ENCODE measurements at regions not wholly inside any gene's neighbourhood (a gene's known extent, or its start where the extent isn't known, plus 50 kb on each side); places are given as distances from the start of the nearest gene placed in this dataset.

GRCh38 chr4:134365852-134366251 is 164.3 kb upstream of the PABPC4L start:
- no peak for DNase-seq (ENCODE audit: low read depth, low spot score)

DNA sequence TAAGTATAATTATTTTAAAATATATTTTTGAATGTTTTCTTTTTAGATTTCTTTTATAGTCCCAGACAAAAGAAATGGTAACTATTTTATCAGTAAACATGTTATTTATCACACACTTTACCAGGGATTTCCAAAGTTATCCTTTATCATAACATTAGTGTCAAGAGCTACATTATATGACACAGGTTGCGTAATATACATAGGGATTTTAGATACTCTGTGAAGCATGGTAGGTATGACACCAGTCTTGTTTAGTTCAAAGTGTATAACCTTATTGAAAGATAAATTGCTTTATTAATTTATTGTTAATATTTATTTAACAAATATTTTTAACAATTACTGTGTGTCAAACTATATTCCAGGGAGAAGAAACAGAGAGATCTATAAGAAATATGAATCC is 163.3 kb upstream of the PABPC4L start:
- no peak for DNase-seq (ENCODE audit: low read depth, low spot score)

GRCh38 chr4:134345244-134345643 is 143.7 kb upstream of the PABPC4L start:
- no peak for DNase-seq (ENCODE audit: low read depth, low spot score)

GRCh38 chr4:134343656-134344055 is 142.1 kb upstream of the PABPC4L start:
- DNase-seq (ENCODE audit: low read depth, low spot score), result no peak

DNA sequence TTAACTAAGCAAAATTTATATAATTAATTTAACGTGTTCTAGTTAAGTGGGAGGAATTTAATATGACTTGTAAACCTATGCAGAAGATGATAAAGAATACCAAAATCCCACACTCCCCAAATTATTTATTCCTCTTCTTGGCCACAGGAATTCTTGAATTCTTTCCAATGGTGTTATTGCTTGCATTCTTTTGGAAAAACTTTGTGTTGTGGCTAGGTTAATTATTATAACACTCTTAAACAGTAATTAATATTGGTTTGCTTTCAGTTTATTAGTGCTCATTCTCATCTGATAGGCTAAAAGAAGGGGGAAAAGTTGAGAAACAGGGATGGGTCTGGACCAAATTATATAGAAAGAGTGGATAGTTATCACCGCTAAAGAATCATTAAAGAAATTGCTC is 141.5 kb upstream of the PABPC4L start:
- DNase-seq (ENCODE audit: low read depth, low spot score), result no peak

DNA sequence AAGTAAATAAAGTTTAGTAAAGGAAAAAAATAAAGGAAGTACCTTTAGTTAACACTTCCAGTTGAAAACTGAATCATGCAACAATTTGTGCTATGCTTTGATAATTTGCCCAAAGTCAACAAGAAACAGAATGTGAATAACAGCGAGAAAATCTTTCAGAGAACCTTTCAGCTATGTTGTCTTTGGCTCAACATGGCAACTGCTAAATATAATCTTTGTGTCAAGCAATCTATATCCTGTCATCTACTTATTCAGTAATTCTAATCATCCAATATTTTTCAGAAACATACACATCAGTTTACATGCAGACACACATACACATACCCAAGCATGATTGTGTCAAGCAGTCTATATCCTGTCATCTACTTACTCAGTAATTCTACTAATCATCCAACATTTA is 136.0 kb upstream of the PABPC4L start:
- DNase-seq (ENCODE audit: low read depth, low spot score), result no peak

DNA sequence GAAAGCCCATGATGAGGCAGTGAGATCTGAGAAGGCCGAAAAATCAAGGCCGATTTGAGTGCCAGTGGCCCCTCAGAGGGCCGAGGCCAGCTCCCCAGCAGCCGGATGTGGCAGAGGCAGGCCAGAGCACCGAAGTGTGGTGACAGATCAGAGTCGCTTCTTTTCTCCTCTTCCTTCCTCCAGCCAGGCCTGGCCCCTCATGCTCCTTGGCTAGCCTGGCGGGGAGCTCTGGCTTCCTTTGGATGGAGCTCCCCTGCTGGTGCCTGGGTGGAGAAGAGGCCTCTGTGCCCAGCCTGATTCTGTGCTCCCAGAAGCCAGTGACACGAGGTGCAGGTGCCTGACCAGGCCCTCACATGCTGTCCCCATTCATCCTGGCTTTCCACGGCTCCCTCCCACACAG is 127.2 kb upstream of the PABPC4L start:
- DNase-seq (ENCODE audit: low read depth, low spot score), result no peak

DNA sequence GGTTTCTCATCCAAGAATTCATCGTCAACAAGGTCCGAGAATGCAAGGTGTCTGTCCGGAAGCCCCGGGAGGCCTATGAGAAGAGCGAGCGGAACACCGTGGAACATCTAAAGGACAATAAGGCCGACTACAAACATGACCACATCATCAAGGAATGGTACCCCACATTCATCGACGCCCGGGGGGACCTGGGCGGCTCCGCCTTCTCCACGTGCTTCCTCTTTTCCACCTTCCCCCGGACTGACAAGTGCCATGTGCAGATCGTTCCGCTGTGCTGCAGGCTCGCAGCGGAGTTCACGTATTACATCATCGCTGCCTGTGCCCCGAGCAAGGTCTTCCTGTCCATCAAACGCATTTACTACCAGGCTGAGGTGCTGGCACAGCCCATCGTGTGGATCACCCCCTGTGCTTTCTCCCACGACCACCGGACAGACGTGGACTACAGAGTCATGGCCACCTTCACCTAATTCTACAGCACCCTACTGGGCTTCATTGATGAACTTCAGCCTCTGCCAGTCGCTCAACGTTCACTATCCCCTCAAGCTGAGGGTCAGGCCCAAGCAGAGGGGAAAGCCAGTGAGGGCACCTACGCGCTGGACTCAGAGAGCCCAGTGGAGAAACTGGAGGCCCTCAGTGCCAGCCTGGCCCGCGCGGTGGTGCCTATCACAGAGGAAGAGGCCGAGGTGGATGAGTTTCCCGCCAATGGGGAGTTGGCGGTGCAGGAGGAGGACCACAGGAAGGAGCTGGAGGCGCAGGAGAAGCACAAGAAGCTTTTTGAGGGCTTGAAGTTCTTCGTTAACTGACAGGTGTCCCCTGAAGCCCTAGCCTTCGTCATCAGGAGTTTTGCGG is 125.9 kb upstream of the PABPC4L start:
- no peak for DNase-seq (ENCODE audit: low read depth, low spot score)

DNA sequence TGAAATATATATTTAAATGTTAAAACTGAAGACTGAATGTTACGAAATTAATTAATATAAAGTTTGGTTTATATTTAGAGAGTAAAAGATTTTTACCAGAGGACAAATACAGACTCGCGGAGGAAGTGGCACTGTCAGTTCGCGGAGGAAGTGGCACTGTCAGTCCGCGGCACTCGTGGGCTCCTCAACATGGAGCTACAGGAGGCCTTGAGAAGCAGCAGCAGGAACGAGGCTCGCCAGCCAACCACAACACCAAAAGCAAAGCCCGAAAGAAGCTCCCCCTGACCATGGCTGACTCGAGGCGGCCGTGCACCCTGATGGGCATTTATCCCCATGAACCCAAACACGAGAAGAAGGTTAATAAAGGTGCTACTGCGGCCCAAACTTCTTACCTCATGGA is 125.3 kb upstream of the PABPC4L start:
- no peak for DNase-seq (ENCODE audit: low read depth, low spot score)

DNA sequence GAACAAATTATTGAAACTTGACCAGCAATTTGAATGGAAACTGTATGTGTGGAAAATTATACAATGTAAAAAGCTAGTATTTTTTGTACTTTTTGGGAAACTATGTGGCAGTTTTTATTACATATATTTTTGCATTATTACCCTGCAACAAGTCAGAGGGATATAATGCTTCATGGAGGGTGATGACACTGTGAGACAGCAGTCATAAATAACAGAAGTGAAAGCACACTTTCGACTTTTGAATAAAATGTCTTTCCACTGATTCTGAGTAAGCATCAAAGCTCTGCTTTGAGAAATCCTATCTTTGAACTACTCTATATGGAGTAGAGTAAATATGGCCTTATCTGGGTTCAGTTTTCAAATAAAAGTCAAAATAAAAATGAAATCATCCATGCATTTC is 122.6 kb upstream of the PABPC4L start:
- DNase-seq (ENCODE audit: low read depth, low spot score), result no peak

DNA sequence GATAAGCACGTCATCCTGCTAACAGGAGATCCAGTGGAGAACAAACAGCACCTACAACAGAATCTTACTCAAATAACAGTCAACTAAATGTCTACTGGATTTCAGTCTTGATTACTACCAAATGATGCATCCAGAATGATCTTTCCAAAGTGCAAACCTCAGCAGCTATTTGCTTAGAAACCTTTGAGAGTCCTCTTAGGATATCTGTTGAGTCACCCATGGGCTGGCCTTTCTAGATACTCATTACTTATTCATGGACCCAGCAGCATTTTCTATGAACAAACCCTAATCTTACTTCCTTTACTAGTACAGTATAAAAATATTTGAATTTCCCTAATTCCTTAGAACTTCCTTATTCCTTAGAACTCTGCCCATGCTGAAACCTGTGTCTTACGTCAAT is 118.5 kb upstream of the PABPC4L start:
- DNase-seq (ENCODE audit: low read depth, low spot score), result no peak

GRCh38 chr4:134313591-134313990 is 112.0 kb upstream of the PABPC4L start:
- no peak for DNase-seq (ENCODE audit: low read depth, low spot score)

- no peak for DNase-seq (ENCODE audit: low read depth, low spot score)
Observed at GRCh38 chr4:134309715-134310114, 108.1 kb upstream of the PABPC4L start.

DNA sequence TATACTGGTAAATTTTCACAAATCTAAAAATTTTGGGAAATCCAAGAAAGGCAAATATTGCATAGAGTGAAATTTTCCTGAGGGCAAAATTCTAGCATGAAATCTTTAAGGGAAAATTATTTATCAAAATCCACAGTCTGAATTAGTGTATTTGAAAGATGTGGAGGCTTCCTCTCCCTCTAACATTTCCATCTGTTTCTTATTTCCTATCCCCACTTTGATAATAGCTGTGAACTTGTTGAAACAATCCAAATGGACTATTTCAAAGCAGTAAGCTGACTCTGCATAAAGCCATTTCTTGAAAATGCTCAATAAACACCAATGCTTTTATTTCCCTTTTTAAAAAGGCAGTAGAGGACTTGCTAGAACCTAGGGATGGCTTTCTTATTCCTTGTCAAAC is 107.3 kb upstream of the PABPC4L start:
- DNase-seq (ENCODE audit: low read depth, low spot score), result no peak

DNA sequence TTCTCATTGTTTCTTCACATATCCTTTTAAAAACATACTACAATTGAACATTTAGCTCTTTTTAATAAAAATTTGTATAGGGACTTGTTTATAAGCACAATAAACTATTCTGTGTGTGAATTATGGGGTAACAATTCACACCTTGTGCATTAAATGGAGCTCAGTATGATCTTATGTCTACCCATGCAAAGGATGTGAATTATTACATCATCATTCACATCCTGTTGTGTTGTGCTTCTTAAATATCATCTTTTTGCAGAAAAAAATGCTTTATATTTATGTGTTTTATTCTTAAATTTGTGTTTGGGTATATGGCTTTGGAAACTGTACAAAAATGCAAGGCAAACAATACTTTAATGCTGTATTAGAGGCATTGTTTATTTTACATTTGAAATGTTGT is 96.7 kb upstream of the PABPC4L start:
- no peak for DNase-seq (ENCODE audit: low read depth, low spot score)

- no peak for DNase-seq (ENCODE audit: low read depth, low spot score)
Observed at GRCh38 chr4:134297765-134298164, 96.2 kb upstream of the PABPC4L start.

DNA sequence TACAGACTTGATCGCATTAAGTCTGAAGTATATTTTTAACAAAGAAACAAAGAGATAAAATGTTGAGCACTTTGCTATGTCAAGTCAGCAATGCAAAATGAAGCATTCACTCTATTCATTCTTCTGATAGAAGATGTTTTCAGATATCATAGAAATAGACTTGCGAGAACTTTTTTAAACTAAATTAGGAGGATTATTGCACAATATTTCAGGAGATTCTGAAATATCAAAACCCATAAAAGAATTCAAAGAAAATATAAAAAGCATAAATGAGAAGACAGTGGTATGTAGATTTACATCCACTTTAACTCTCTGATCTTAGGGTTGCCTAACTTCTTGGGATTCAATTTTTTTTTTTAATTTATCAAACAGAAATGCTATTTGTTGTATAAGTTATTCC is 81.1 kb upstream of the PABPC4L start:
- no peak for DNase-seq (ENCODE audit: low read depth, low spot score)

GRCh38 chr4:134278675-134279074 is 77.1 kb upstream of the PABPC4L start:
- DNase-seq (ENCODE audit: low read depth, low spot score), result no peak

GRCh38 chr4:134276476-134276875 is 74.9 kb upstream of the PABPC4L start:
- no peak for DNase-seq (ENCODE audit: low read depth, low spot score)

DNA sequence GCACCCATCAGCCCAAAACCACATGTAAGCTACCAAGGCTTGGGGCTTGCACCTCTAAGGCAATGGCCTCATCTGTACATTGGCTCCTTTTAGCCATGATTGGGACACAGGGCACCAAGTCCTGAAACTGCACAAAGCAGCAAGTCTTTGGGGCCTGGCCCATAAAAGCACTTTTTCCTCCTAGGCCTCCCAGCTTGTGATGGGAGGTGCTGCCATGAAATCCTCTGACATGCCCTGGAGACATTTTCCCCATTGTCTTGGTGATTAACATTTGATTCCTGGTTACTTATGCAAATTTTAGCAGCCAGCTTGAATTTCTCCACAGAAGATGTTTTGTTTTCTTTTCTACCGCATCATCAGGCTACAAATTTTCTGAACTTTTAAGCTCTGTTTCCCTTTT is 58.5 kb upstream of the PABPC4L start:
- DNase-seq (ENCODE audit: low read depth, low spot score), result no peak

Measured in iPS DF 19.7 (cell line).